SU-DHL-6 (cell line): ENCODE measurements at regions not wholly inside any gene's neighbourhood (a gene's known extent, or its start where the extent isn't known, plus 50 kb on each side); places are given as distances from the start of the nearest gene placed in this dataset.

ENCODE experiments used
- H2AFZ ChIP-seq: fragments of 200-600 bp; sonication (generic); 2 replicates; pipeline ENCODE4 v1.6.1; 2014; ENCODE audit warnings: low read depth, mild to moderate bottlenecking, moderate library complexity, mixed read lengths, antibody characterized with exemption, low read length; ENCODE audit not compliant: severe bottlenecking
- H3F3A ChIP-seq: fragments of 200-600 bp; shearing (Covaris generic); 2 replicates; pipeline ENCODE4 v1.6.0; 2016; ENCODE audit warnings: antibody characterized with exemption, mild to moderate bottlenecking; ENCODE audit not compliant: insufficient read depth
- H3K27ac ChIP-seq: fragments of 200-600 bp; sonication (generic); 2 replicates; pipeline ENCODE4 v1.5.1; 2016; ENCODE audit warnings: low read depth, mild to moderate bottlenecking, low read length, moderate library complexity, mixed read lengths
- H3K27me3 ChIP-seq: fragments of 200-600 bp; sonication (generic), shearing (Covaris generic); 2 replicates; pipeline ENCODE4 v1.6.0; 2014; ENCODE audit warnings: mild to moderate bottlenecking, low read length
- H3K36me3 ChIP-seq: fragments of 200-600 bp; sonication (generic); 2 replicates; pipeline ENCODE4 v1.6.1; 2014; ENCODE audit warnings: mild to moderate bottlenecking, low read length, mixed read lengths
- H3K4me2 ChIP-seq: fragments of 300-600, 200-600 bp; shearing (Covaris generic), sonication (generic); 2 replicates; pipeline ENCODE4 v1.6.0; 2014; ENCODE audit warnings: low read length, low read depth, mild to moderate bottlenecking; ENCODE audit not compliant: poor library complexity, severe bottlenecking
- H3K4me3 ChIP-seq: fragments of 200-600 bp; sonication (generic); 2 replicates; pipeline ENCODE4 v1.5.1; 2014; ENCODE audit warnings: antibody characterized with exemption, low read length, mild to moderate bottlenecking, mixed read lengths; ENCODE audit not compliant: insufficient read depth, poor library complexity, severe bottlenecking
- H3K79me2 ChIP-seq: fragments of 200-600 bp; sonication (generic); 2 replicates; pipeline ENCODE4 v1.6.1; 2014; ENCODE audit warnings: mild to moderate bottlenecking, low read length, moderate library complexity; ENCODE audit not compliant: insufficient read depth
- H3K9ac ChIP-seq: fragments of 200-600 bp; sonication (generic); 2 replicates; pipeline ENCODE4 v1.7.0; 2014; ENCODE audit warnings: mild to moderate bottlenecking, low read length
- H3K9me2 ChIP-seq: fragments of 200-600 bp; sonication (generic); replicated peaks from 2 replicates; pipeline ENCODE4 v1.6.1; 2014; ENCODE audit warnings: low read length; ENCODE audit not compliant: insufficient read depth
- H3K9me3 ChIP-seq: fragments of 200-600 bp; sonication (generic); 2 replicates; pipeline ENCODE4 v1.6.1; 2014; ENCODE audit warnings: low read length, mixed read lengths; ENCODE audit not compliant: insufficient read depth
- H4K20me1 ChIP-seq: fragments of 200-600 bp; sonication (generic); 2 replicates; pipeline ENCODE4 v1.6.1; 2014; ENCODE audit warnings: low read depth, mild to moderate bottlenecking, antibody characterized with exemption, low read length, moderate library complexity, mixed read lengths
- EZH2phosphoT487 ChIP-seq: fragments of 200-600 bp; sonication (generic), shearing (Covaris generic); conservative IDR thresholded peaks from 2 replicates; pipeline ENCODE4 v1.6.1; 2018; ENCODE audit warnings: mild to moderate bottlenecking, antibody characterized with exemption, low read length, moderate library complexity, mixed read lengths
- TF ChIP-seq, protein P1 (sequence below): fragments of 200-600 bp; sonication (generic); IDR thresholded peaks from one replicate; pipeline ENCODE4 v1.5.1; 2017; ENCODE audit warnings: antibody characterized with exemption, mild to moderate bottlenecking, low read length, moderate library complexity; ENCODE audit not compliant: insufficient read depth, poor library complexity, severe bottlenecking

DNA sequence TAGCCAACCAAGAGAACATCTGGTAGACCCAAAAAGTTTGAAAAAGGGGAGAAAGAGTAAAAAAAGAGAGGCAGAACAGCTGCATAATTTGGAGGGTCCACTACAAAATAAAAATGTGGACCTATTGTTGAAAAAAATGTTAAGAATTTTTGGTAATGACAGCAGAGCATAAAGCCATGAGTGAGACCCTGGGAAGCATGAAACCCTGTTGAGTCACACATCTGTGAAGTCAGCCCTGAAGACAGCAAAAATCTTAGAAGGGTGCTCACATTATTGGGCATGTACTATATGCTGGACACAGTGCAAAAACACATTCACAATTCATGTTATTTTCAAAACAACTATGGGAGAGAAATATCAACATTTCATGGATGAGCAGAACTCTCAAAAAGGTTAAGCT is 56.4 kb upstream of the LIFR start:
- Histone ChIP-seq H3K4me3 (no peak overlapping the region), H3F3A (no peaks in the 10 kb centered on the region), H3K36me3 (no peaks in the 10 kb centered on the region), H3K79me2 (no peaks in the 10 kb centered on the region), H3K9me3 (no peaks in the 10 kb centered on the region), H3K4me2 (no peak overlapping the region), H3K27me3 (no peaks in the 10 kb centered on the region), H4K20me1 (no peaks in the 10 kb centered on the region), H3K9ac (no peak overlapping the region), H3K9me2 (no peaks in the 10 kb centered on the region), H2AFZ (no peak overlapping the region), H3K27ac (no peak overlapping the region)
- TF ChIP-seq EZH2phosphoT487 = no peak
- TF ChIP-seq, protein P1, sequence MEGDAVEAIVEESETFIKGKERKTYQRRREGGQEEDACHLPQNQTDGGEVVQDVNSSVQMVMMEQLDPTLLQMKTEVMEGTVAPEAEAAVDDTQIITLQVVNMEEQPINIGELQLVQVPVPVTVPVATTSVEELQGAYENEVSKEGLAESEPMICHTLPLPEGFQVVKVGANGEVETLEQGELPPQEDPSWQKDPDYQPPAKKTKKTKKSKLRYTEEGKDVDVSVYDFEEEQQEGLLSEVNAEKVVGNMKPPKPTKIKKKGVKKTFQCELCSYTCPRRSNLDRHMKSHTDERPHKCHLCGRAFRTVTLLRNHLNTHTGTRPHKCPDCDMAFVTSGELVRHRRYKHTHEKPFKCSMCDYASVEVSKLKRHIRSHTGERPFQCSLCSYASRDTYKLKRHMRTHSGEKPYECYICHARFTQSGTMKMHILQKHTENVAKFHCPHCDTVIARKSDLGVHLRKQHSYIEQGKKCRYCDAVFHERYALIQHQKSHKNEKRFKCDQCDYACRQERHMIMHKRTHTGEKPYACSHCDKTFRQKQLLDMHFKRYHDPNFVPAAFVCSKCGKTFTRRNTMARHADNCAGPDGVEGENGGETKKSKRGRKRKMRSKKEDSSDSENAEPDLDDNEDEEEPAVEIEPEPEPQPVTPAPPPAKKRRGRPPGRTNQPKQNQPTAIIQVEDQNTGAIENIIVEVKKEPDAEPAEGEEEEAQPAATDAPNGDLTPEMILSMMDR = no peak

DNA sequence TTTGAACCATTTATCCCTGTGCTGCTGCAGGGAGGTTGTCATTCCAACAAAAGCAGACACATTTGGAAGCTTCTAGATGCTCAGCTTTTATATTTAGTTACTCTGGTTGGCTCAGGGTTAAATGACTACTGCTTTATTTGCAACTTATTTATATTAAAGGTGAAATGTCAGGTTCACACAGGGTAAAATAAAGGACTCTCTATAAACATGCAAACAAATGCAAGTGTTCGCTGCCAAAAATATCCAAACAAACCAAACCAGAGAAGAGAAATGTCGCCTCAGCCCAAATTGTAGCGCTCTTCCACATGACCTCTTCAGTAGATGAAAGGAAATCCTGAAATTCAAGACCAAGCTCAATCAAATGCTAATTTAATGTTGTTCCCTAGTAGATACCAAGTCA is 57.0 kb upstream of the LIFR start:
- H2AFZ ChIP-seq = no peak overlapping the region
- no peaks in the 10 kb centered on the region for H3K27me3 ChIP-seq
- TF ChIP-seq, protein P1 = no peak
- TF ChIP-seq EZH2phosphoT487 = no peak
- no peaks in the 10 kb centered on the region for H3K9me3 ChIP-seq
- H3K4me3 ChIP-seq = no peak overlapping the region
- no peaks in the 10 kb centered on the region for H3K36me3 ChIP-seq
- H3K79me2 ChIP-seq = no peaks in the 10 kb centered on the region
- H3K4me2 ChIP-seq = no peak overlapping the region
- H3K9ac ChIP-seq = no peak overlapping the region
- H3F3A ChIP-seq = no peaks in the 10 kb centered on the region
- no peaks in the 10 kb centered on the region for H3K9me2 ChIP-seq
- H3K27ac ChIP-seq = no peak overlapping the region
- no peaks in the 10 kb centered on the region for H4K20me1 ChIP-seq

DNA sequence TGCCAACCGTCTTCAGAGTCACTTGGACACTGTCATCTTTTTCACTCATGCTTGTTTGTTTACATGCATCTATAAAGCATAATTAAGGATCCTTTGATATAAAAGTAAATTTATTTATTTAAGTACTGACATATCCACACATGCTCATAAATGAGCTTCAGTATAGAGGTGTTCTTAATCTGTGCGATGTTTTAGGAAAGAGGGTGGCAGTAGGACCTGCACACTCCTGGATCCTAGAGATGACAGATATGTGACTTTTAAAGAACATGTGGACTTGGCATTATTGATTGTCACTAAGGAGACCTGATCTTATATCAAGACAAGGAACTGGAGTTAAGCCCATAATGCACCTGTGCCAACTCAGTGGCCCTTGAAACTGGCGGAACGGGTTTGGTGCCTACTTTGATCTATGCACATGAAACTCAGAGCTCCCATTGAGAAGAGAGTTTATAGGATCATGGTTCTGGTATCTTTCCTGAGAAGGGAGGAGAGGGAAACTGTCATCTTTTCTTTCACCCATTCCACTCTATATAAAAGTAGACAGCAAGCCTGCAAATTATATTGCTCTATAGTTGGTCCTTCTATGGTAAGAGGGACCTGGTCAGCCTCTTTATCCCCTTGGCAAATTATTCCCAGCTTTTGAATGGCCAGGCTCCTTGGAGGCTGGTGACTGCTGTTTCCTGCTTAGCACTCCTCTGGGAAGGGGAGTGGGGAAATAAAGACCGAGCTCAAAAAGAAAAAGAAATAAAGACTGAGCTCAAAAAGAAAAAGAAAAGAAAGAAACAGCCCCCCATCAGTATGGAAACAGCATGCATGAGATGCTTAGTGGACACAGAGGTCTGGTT is 57.8 kb upstream of the LIFR start:
- H3K36me3 ChIP-seq = no peaks in the 10 kb centered on the region
- no peaks in the 10 kb centered on the region for H3K9me2 ChIP-seq
- H3K79me2 ChIP-seq = no peaks in the 10 kb centered on the region
- H3K9me3 ChIP-seq = no peaks in the 10 kb centered on the region
- no peak overlapping the region for H3K4me2 ChIP-seq
- H3F3A ChIP-seq = no peaks in the 10 kb centered on the region
- TF ChIP-seq, protein P1 = no peak
- no peak for TF ChIP-seq EZH2phosphoT487
- H3K4me3 ChIP-seq = no peak overlapping the region
- no peaks in the 10 kb centered on the region for H3K27me3 ChIP-seq
- no peak overlapping the region for H2AFZ ChIP-seq
- no peaks in the 10 kb centered on the region for H4K20me1 ChIP-seq
- no peak overlapping the region for H3K27ac ChIP-seq
- no peak overlapping the region for H3K9ac ChIP-seq
